ENCODE measurements at regions not wholly inside any gene's neighbourhood (a gene's known extent, or its start where the extent isn't known, plus 50 kb on each side); places are given as distances from the start of the nearest gene placed in this dataset.

- DNase-seq (ENCODE audit: low read depth) = no peak
- H3K4me3 ChIP-seq (ENCODE audit: low read depth, low read length) = no peak overlapping the region
Observed at GRCh38 chr14:71267691-71268090, 360.4 kb downstream of the PCNX1 start.

GRCh38 chr14:71270111-71270510 lies 362.9 kb downstream of the PCNX1 start:
- H3K4me3 ChIP-seq (ENCODE audit: low read depth, low read length) = no peak overlapping the region
- DNase-seq (ENCODE audit: low read depth) = no peak

GRCh38 chr14:71271166-71271945 lies 364.1 kb downstream of the PCNX1 start:
- DNase-seq (ENCODE audit: low read depth) = no peak
- no peak overlapping the region for H3K4me3 ChIP-seq (ENCODE audit: low read depth, low read length)

GRCh38 chr14:71273366-71273765 lies 366.1 kb downstream of the PCNX1 start:
- H3K4me3 ChIP-seq (ENCODE audit: low read depth, low read length) = no peak overlapping the region
- no peak for DNase-seq (ENCODE audit: low read depth)

- no peak overlapping the region for H3K4me3 ChIP-seq (ENCODE audit: low read depth, low read length)
- DNase-seq (ENCODE audit: low read depth) = no peak
Observed at GRCh38 chr14:71284048-71284447, 376.8 kb downstream of the PCNX1 start.

- DNase-seq (ENCODE audit: low read depth) = no peak
- H3K4me3 ChIP-seq (ENCODE audit: low read depth, low read length) = no peak overlapping the region
Observed at GRCh38 chr14:71286126-71286525, 378.9 kb downstream of the PCNX1 start.

DNA sequence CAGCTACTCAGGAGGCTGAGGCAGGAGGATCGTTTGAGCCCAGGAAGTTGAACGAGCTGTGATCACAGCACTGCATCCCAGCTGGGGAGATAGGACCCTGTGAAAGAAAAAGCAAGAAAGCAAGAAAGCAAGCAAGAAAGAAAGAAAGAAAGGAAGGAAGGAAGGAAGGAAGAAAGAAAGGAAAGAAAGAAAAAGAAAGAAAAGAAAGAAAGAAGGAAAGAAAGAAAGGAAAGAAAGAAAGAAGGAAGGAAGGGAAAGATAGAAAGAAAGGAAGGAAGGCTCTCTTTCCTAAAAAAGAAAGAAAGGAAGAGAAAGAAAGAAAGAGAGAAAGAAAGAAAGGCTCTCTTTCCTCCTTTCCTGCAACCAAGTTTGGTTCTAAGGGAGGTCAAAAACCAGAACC lies 380.3 kb downstream of the PCNX1 start:
- no peak overlapping the region for H3K4me3 ChIP-seq (ENCODE audit: low read depth, low read length)
- no peak for DNase-seq (ENCODE audit: low read depth)

DNA sequence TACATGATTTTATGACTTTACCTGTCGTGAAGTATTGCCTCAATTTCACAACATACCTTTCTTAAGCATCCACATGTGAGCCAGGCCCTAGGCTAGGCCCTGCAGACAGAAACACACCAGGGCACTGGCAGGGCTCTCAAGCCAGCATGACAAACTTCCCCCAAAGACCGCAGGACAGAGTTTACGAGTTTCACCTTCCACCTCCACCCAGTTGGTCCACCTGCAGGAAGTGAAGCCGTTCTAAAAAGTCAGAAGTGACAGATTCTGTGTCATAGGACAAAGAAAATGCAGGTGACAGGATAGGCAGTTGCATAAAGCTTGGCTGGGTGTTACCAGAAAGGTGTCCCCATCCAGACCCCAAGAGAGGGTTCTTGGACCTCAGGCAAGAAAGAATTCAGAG lies 382.3 kb downstream of the PCNX1 start:
- no peak for DNase-seq (ENCODE audit: low read depth)
- no peak overlapping the region for H3K4me3 ChIP-seq (ENCODE audit: low read depth, low read length)

GRCh38 chr14:71290301-71290700 lies 383.0 kb downstream of the PCNX1 start:
- no peak overlapping the region for H3K4me3 ChIP-seq (ENCODE audit: low read depth, low read length)
- no peak for DNase-seq (ENCODE audit: low read depth)

- DNase-seq (ENCODE audit: low read depth) = peak; percentile 37
- no peak overlapping the region for H3K4me3 ChIP-seq (ENCODE audit: low read depth, low read length)
Observed at GRCh38 chr14:71290960-71291466, 383.8 kb downstream of the PCNX1 start.

GRCh38 chr14:71296184-71296583 lies 388.9 kb downstream of the PCNX1 start:
- no peak for DNase-seq (ENCODE audit: low read depth)
- no peak overlapping the region for H3K4me3 ChIP-seq (ENCODE audit: low read depth, low read length)

- DNase-seq (ENCODE audit: low read depth) = peak; percentile 48
- H3K4me3 ChIP-seq (ENCODE audit: low read depth, low read length) = no peak overlapping the region
Observed at GRCh38 chr14:71300566-71301330, 393.5 kb downstream of the PCNX1 start.

DNA sequence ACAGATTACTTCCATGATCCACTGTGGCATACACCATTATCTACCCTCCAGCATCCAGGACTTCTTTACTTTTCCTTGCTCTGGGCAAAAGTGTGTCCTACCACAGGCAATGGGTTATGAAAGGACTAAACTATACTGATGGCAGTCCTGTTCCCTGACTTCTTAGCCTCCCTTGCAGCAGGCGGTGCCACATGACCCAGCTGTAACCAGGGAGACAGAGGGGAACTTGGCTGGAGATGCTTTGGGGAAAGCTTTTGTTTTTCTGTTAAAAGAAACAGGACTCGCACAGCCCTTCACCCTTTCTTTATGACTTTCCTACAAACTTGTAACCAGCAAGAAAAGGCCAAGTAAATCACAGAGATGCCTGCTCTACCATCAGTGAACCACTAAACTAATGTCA lies 394.4 kb downstream of the PCNX1 start:
- DNase-seq (ENCODE audit: low read depth) = no peak
- no peak overlapping the region for H3K4me3 ChIP-seq (ENCODE audit: low read depth, low read length)

DNA sequence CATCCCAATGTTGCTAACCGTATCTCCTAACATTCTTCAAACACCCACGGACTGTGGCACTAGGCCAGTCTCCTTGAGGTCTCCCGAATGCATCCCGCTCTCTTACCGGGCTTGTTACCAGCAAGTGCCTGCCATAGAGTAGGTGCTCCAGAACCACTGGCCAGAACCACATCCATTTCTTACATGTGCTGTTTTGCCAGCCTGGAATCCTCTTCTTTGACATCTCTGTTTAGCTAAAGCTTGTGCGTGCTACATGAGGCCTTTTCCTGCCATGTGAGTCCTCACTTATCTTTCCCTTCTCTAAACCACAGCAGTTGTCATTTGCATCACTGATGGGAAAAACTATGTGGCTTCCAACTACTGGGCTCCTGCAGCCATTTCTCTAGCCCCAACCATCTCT lies 397.4 kb downstream of the PCNX1 start:
- no peak for DNase-seq (ENCODE audit: low read depth)
- H3K4me3 ChIP-seq (ENCODE audit: low read depth, low read length) = no peak overlapping the region

- H3K4me3 ChIP-seq (ENCODE audit: low read depth, low read length) = no peak overlapping the region
- DNase-seq (ENCODE audit: low read depth) = no peak
Observed at GRCh38 chr14:71308671-71309070, 401.4 kb downstream of the PCNX1 start.

- H3K4me3 ChIP-seq (ENCODE audit: low read depth, low read length) = no peak overlapping the region
- DNase-seq (ENCODE audit: low read depth) = no peak
Observed at GRCh38 chr14:71309756-71310155, 402.5 kb downstream of the PCNX1 start.

DNA sequence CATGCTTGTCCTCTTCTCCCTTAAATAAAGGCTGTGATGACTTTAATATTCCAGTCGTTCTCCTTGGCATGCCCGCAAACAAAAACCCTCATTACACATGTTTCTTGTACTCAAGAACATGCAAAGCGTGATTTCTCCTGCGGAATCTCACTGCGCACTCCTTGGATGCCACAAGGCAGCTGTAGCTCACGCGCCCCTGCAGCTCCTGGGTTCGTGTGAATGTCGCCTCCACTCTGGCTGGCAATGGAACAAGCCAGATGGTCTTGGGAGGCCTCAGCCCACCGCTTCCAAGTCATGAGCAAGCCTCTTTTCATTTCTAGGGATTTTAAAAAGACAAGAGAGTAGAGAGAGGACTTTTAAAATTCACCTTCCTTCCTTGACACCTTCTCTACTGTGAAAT lies 403.8 kb downstream of the PCNX1 start:
- DNase-seq (ENCODE audit: low read depth) = no peak
- no peak overlapping the region for H3K4me3 ChIP-seq (ENCODE audit: low read depth, low read length)

DNA sequence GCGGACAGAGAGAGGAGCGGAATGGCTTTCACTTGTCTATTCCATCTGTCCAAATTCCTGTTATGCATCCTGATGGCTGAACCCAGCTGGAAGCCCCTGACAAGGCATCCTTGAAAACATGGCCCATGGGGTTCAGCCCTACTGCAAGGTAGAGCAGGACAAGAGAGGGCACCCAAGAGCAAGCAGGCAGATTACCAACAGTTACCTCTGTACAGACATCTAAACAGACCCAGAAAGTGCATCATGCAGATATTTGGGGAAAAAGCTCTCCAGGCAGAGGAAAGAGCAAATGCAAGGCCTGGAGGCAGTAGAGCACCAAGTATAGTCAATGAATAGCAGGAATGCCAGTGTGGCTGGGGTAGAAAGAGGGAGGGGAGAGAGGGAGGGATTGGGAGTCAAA lies 407.5 kb downstream of the PCNX1 start:
- no peak overlapping the region for H3K4me3 ChIP-seq (ENCODE audit: low read depth, low read length)
- no peak for DNase-seq (ENCODE audit: low read depth)

DNA sequence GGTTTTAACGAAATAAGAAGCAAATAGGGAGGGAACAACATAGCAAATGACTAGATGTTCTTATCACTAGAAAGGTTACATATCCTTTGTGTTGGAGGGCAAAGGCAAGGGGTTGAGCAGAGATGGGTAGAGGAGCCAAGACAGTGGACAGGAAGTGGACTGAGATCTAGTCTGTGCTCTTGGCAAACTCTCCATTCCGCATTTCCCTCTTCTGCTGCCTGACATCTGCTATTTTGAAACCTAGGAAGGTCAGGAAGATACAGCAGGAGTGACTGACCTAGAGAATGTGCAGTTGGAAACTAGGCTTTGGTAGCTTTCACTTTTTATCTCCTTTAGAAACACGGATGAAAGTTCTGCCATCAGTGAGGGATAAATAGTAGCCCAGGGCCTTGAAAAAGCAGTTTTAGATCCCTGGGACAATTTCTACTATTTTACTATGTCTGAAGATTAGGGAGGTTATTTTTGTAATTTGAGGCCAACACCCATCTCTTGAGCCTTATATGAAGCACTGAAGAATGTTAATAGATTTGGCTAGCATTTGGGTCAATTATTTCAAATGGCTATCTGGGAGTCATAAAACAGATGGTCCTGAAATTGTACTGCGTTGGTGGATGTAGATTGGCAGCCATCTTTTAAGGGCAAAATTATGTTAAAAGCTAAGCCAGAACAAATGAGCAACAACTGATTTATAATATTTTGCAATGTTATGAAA lies 410.3 kb downstream of the PCNX1 start:
- DNase-seq (ENCODE audit: low read depth) = no peak
- H3K4me3 ChIP-seq (ENCODE audit: low read depth, low read length) = no peak overlapping the region

DNA sequence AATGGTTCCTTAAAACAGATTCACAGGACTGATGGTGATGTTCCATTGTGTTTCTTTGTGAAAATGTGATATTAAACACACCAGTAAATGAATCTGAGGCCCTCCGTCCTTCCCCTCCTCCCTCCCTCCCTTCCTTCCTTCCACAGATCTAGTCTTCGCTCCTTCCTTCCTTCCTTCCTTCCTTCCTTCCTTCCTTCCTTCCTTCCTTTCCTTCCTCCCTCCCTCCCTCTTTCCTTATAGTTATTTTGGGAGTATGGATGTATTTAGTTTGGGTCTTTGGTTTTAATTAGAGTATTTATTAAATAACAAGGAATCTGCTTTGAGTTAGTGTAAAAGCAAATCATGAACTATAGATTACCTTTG lies 410.8 kb downstream of the PCNX1 start:
- DNase-seq (ENCODE audit: low read depth) = no peak
- H3K4me3 ChIP-seq (ENCODE audit: low read depth, low read length) = no peak overlapping the region

Measured in skeletal muscle cell (primary cell).